GM18858 (cell line): ENCODE measurements at regions not wholly inside any gene's neighbourhood (a gene's known extent, or its start where the extent isn't known, plus 50 kb on each side); places are given as distances from the start of the nearest gene placed in this dataset.

Experiments
- ATAC-seq: cut with Tn5 transposase; IDR thresholded peaks from one replicate; pipeline ENCODE4 v1.9.1; 2021; ENCODE audit not compliant: unreplicated experiment

GRCh38 chr7:16320099-16320660 is 101.2 kb downstream of the CRPPA start:
- no peak for ATAC-seq

DNA sequence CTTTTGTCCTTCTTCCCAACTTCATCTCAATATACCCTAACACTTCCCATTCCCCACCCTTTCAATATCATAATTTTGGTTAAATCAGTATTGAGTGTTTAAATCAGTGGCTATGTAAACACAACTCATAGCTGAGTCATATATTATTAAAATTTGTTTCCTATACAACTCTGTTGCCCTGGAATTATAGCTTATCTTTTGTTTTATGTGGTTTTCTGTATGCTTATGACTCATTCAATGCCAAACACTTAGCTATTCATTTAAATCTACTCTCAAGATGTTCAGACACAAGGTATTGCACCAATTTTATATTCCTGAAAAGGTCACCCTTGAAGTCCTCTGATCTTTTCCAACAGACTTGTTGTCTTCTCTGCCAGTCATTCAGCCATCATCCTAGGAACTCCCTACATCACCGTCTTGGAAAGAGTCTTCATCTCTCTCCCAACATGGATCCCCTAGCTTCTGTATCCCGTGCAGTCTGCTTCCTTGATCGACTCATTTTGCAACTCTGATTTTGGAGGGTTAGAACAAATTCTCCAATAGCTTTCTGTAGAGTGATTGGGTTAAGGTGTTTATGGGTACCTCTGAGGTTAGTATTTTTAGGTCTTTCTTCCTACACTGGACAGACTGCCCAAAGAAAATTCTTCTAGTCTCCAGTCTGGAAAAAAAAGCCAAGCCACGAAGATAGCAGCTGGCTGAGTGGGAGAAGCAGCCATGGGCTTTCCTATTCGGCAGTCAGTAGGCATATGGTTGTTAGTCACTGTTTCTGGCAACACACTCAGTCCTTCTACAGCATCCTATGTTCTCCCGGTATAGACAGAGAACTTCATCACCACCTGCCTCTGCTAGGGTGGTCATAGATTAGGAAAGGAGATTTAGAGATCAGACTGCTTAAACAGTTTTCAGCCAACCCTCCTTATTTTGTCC is 102.1 kb downstream of the CRPPA start:
- no peak for ATAC-seq

DNA sequence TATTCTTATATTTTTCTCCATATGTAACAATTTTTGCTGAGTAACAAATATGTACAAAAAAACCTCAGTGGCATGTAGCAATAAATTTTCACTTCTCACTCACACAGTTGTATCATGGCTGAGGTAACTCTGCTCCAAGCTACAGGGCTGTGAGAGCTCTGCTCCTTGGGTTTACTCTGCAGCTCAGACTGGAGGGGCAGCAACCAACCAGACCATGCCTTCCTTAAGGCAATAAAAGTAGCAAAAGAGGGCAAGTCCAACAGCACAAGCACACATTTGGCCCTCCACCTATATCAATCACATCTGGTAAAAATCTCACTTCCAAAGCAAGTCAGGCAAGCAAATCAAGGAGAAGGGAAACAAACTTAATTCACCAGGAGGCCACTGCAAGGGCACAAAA is 102.9 kb downstream of the CRPPA start:
- no peak for ATAC-seq

GRCh38 chr7:16317406-16317805 is 103.9 kb downstream of the CRPPA start:
- ATAC-seq = no peak

DNA sequence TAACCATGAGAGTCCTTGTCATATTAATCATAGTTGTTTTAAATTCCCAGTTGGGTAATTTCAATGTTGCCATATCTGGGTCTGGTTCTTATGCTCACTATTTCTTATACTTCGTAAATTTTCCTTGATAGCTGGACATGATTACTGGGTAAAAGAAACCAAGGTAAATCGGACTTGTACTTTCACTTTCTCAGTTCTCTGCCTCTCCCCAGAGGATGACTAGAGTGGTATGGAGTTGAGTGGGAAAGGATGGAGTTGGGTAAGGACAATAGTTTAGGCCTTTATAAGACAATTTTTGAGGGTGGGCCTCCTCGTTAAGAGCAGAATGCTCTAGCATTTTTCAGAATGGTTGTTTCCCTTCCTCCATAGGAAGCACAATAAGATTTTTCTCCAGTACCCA is 106.1 kb downstream of the CRPPA start:
- no peak for ATAC-seq

- ATAC-seq = no peak
These were observed 112.2 kb downstream of the CRPPA start for GRCh38 chr7:16309129-16309528.

- ATAC-seq = no peak
These were observed 120.0 kb downstream of the CRPPA start for GRCh38 chr7:16301291-16301690.

- ATAC-seq = no peak
These were observed 120.9 kb downstream of the CRPPA start for GRCh38 chr7:16300361-16300895.

- ATAC-seq = no peak
These were observed 121.5 kb downstream of the CRPPA start for GRCh38 chr7:16299853-16300252.

DNA sequence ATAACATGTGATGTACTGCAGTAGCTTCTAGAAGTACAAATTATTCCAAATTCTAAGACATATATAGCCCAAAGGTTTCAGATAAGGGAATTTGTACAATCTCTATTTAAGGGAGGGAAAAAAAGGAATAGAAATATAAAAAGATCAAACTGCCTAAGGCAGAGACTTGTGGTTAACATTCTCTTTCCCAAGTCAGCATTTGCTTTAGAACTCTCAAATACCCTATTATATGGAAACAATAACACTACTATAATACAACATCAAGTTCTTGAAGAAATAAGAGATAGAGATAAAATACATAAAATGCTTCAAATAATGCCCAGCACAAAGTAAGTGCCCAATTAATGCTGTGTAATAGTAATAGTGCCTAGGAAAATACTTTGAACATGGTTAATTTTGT is 123.1 kb downstream of the CRPPA start:
- no peak for ATAC-seq

- no peak for ATAC-seq
These were observed 125.8 kb downstream of the CRPPA start for GRCh38 chr7:16295558-16295957.

DNA sequence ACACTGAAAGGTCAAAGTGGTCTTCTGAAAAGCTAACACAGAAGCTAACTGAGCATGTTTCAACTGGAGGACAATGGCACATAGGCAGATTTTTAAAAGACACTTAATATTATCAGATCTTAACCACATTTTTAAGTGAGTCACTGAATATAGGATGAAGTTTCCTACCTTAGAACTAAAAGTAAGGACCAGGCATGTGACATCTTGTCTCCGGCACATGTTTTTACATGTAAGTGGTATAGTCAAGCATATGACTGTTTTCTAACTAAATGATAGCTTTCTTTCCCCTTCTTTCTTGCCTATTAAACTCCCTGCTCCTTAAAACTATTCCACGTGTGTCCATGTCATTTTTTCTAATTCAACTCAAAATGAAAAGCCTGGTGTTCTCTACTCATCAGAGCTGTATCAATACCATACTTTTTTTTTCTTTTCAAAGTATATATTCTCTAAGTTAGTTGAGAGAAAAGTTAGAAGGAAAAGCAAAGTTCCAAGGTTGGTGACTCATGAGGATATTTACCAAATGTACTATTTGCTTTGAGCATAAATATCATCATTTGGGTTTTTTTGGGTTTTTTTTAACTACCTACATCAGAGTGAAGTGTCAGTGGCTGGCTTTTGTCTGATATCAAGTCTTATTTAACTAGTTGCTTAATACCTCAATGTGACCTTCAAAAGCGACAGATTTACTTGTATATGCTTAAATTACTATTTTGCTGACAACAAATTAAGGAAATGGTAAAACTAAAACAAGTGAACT is 127.5 kb downstream of the CRPPA start:
- no peak for ATAC-seq

GRCh38 chr7:16284581-16284980 is 136.8 kb downstream of the CRPPA start:
- no peak for ATAC-seq

DNA sequence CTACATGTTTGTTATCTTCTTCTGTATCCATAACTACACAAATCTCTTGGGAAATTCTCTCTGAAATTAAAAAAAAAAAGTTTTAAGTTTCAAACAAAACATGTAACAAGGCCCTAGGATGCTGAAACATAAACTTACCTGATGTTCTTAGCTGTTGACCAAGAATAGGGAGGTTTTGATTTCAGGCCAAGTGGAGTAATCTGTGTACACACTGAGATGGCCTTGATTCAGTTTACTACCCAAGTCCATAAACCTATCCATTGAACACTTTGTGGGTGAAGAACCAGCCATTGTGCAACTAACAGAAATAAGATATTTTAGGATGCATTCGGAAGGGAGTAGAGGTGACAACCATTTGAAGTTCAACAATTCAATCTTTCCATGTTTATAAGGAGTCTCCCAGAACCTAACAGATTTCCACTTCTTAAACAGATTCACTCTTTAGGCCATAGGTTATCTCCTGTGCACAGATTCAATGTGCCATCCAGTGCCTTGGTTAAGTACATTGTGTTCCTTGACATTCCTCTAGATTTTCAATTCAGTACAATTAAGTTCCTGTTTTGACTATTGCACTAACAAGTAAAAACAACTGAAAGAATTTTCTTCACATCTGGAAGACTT is 143.1 kb downstream of the CRPPA start:
- no peak for ATAC-seq

GRCh38 chr7:16271990-16272665 is 149.2 kb downstream of the CRPPA start:
- ATAC-seq = no peak

DNA sequence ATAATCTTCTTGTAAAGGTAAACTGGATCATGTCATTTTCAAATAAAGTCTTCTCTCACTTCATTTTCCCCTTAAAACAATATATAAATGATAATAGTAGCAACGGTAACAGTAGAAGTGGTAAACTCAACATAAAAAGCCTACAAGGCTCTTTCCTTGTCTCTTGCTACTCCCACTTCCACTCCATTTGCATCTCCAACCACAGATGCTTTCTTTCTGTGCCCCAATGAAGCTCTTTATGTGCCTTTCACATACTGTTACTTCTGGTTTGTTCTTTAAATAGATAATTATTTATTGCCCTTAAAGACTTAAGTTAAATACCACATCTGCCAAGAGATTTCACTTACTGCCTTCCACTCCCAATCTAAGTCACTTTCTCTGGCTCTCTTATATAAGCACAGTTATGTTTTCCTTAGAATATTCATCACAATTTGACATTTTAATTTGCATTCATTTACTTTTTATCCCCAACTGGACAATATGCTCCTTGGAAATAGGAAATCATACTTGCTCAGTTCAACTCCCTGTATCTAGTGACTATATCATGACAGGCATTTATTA is 149.9 kb downstream of the CRPPA start:
- ATAC-seq = peak; percentile 49

GRCh38 chr7:16270844-16271243 is 150.5 kb downstream of the CRPPA start:
- no peak for ATAC-seq

GRCh38 chr7:16268821-16269768 is 152.2 kb downstream of the CRPPA start:
- no peak for ATAC-seq
